ENCODE measurements at regions not wholly inside any gene's neighbourhood (a gene's known extent, or its start where the extent isn't known, plus 50 kb on each side); places are given as distances from the start of the nearest gene placed in this dataset.

GRCh38 chr22:19644314-19645223 lies 69.7 kb upstream of the SEPTIN5 start:
- TF ChIP-seq BACH2 (CRISPR knock-in tag; IDR thresholded peaks at IDR 0.05; ENCODE audit: borderline replicate concordance) (no peak), POU6F1 (CRISPR knock-in tag; IDR thresholded peaks at IDR 0.05; ENCODE audit: borderline replicate concordance, low read depth) (no peak), ZFP30 (CRISPR knock-in tag; IDR thresholded peaks at IDR 0.05) (no peak), PATZ1 (CRISPR knock-in tag; IDR thresholded peaks at IDR 0.05; ENCODE audit: borderline replicate concordance) (no peak), CSDC2 (CRISPR knock-in tag; IDR thresholded peaks at IDR 0.05) (no peak), ISL1 (CRISPR knock-in tag; IDR thresholded peaks at IDR 0.05) (no peak), TOX (CRISPR knock-in tag; IDR thresholded peaks at IDR 0.05; ENCODE audit: borderline replicate concordance) (no peak), CSRNP3 (CRISPR knock-in tag; IDR thresholded peaks at IDR 0.05) (no peak), GLIS3 (CRISPR knock-in tag; IDR thresholded peaks at IDR 0.05) (no peak), PPARA (CRISPR knock-in tag; IDR thresholded peaks at IDR 0.05; ENCODE audit: borderline replicate concordance) (no peak)

All from SK-N-SH treated with all-trans-retinoic acid at 6 μM for 48 hours (cell line).